Stimulated activated CD4-positive, alpha-beta T cell treated with anti-CD3 and anti-CD28 coated beads, Interleukin-12 subunit alpha, Interleukin-12 subunit beta, amount 100 ng/mL, for 48 hours (primary cell): ENCODE measurements at regions not wholly inside any gene's neighbourhood (a gene's known extent, or its start where the extent isn't known, plus 50 kb on each side); places are given as distances from the start of the nearest gene placed in this dataset.
"Not testable (repeated sequence)": the region's sequence is repeated elsewhere in the genome, so short reads cannot be mapped to it uniquely, and the experiment has no call there.

ENCODE experiments used
- DNase-seq, 3 donors: peaks; one replicate each; pipeline ENCODE4 v3.0.0-alpha.2; 2020; ENCODE audit warnings: low read depth in 2 of 3, low spot score in 1 of 3

GRCh38 chr4:4030509-4030908 lies 196.2 kb downstream of the OTOP1 start:
- not testable (repeated sequence) for DNase-seq

- not testable (repeated sequence) for DNase-seq
These were observed 195.1 kb downstream of the OTOP1 start for GRCh38 chr4:4031446-4032135.

GRCh38 chr4:4032364-4032763 lies 194.4 kb downstream of the OTOP1 start:
- not testable (repeated sequence) for DNase-seq

- DNase-seq = not testable (repeated sequence)
These were observed 193.7 kb downstream of the OTOP1 start for GRCh38 chr4:4032801-4033605.

GRCh38 chr4:4037399-4038138 lies 189.2 kb downstream of the OTOP1 start:
- not testable (repeated sequence) for DNase-seq

GRCh38 chr4:4045823-4046222 lies 180.9 kb downstream of the OTOP1 start:
- DNase-seq = not testable (repeated sequence)

GRCh38 chr4:4046686-4047085 lies 180.0 kb downstream of the OTOP1 start:
- not testable (repeated sequence) for DNase-seq

GRCh38 chr4:4047202-4047601 lies 179.5 kb downstream of the OTOP1 start:
- not testable (repeated sequence) for DNase-seq

GRCh38 chr4:4048227-4048626 lies 178.5 kb downstream of the OTOP1 start:
- not testable (repeated sequence) for DNase-seq

GRCh38 chr4:4050781-4051180 lies 175.9 kb downstream of the OTOP1 start:
- not testable (repeated sequence) for DNase-seq

GRCh38 chr4:4052933-4053332 lies 173.8 kb downstream of the OTOP1 start:
- DNase-seq = not testable (repeated sequence)

GRCh38 chr4:4057226-4057625 lies 169.5 kb downstream of the OTOP1 start:
- DNase-seq = not testable (repeated sequence)

GRCh38 chr4:4084171-4084570 lies 142.6 kb downstream of the OTOP1 start:
- DNase-seq = not testable (repeated sequence)

- not testable (repeated sequence) for DNase-seq
These were observed 136.9 kb downstream of the OTOP1 start for GRCh38 chr4:4089716-4090419.

GRCh38 chr4:4090720-4091119 lies 136.0 kb downstream of the OTOP1 start:
- DNase-seq = not testable (repeated sequence)

GRCh38 chr4:4092159-4092558 lies 134.6 kb downstream of the OTOP1 start:
- DNase-seq = not testable (repeated sequence)

- DNase-seq = not testable (repeated sequence)
These were observed 127.1 kb downstream of the OTOP1 start for GRCh38 chr4:4099610-4100009.

GRCh38 chr4:4106923-4107322 lies 119.8 kb downstream of the OTOP1 start:
- not testable (repeated sequence) for DNase-seq

- DNase-seq = peak; percentile 41 to 69 (median 67)
These were observed 119.2 kb downstream of the OTOP1 start for GRCh38 chr4:4107411-4108107.

- not testable (repeated sequence) for DNase-seq
These were observed 111.3 kb downstream of the OTOP1 start for GRCh38 chr4:4115381-4115780.
